Middle frontal gyrus (tissue), 1 donor: ENCODE measurements at regions not wholly inside any gene's neighbourhood (a gene's known extent, or its start where the extent isn't known, plus 50 kb on each side); places are given as distances from the start of the nearest gene placed in this dataset.

Experiments used
- DNase-seq: peaks from one replicate; pipeline ENCODE4 v3.0.0-alpha.2; 2015; ENCODE audit warnings: low spot score; ENCODE audit errors: extremely low spot score

DNA sequence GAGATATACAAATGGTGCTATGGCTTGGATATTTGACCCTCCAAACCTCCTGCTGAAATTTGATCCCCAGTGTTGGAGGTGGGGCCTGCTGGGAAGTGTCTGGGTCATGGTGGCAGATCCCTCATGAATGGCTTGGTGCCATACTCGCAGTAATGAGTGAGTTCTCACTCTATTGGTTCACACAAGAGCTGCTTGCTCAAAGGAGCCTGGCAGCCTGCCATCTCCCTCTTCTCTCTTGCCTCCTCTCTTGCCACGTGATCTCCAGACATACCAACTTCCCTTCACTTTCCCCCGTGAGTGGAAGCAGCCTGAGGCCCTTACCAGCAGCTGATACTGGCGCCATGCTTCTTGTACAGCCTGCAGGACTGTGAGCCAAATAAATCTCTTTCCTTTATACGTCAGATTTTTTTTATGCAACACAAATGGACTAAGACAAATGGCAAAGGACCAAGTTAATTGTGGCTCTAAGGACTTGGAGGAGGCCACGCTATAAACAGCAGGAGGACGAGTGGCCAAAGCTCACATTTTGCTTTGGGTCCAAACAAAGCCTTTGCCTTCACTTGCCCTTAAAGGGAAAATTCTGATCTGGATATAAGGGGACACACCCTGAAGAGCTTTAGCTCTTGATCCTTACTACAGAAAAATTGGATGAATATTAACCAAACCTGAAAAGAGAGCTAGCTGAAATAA is 214.7 kb downstream of the SS18 start:
- no peak for DNase-seq

GRCh38 chr18:25873833-25874232 is 216.6 kb downstream of the SS18 start:
- DNase-seq: no peak

GRCh38 chr18:25866331-25866730 is 224.1 kb downstream of the SS18 start:
- no peak for DNase-seq

- no peak for DNase-seq
These were observed 227.4 kb downstream of the SS18 start for GRCh38 chr18:25862881-25863600.

- no peak for DNase-seq
These were observed 236.6 kb downstream of the SS18 start for GRCh38 chr18:25853691-25854433.

DNA sequence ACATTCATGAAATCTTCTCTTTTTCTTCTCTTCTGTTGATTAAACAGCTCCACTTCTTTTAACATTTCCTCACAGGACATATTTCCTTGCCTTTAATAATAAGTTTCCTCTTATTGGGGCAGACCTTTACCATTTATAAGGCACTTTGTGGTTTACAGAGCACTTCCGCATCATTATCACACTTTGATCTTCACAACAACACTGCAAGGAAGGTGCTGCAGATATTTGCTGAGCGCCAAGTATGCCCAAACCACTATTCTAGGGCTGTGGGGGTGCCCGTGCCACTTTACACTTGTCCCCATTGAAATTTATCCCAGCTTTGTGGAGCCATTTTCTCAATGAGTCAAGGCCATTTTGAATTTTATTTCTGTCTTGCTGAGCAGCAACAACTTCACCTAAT is 246.6 kb downstream of the SS18 start:
- DNase-seq: no peak

GRCh38 chr18:25842665-25843064 is 247.7 kb downstream of the SS18 start:
- no peak for DNase-seq

GRCh38 chr18:25834061-25834460 is 256.4 kb downstream of the SS18 start:
- DNase-seq: no peak

- DNase-seq: no peak
These were observed 258.3 kb downstream of the SS18 start for GRCh38 chr18:25832001-25832604.

- no peak for DNase-seq
These were observed 259.1 kb downstream of the SS18 start for GRCh38 chr18:25831301-25831701.

GRCh38 chr18:25830787-25831186 is 259.6 kb downstream of the SS18 start:
- DNase-seq: no peak

DNA sequence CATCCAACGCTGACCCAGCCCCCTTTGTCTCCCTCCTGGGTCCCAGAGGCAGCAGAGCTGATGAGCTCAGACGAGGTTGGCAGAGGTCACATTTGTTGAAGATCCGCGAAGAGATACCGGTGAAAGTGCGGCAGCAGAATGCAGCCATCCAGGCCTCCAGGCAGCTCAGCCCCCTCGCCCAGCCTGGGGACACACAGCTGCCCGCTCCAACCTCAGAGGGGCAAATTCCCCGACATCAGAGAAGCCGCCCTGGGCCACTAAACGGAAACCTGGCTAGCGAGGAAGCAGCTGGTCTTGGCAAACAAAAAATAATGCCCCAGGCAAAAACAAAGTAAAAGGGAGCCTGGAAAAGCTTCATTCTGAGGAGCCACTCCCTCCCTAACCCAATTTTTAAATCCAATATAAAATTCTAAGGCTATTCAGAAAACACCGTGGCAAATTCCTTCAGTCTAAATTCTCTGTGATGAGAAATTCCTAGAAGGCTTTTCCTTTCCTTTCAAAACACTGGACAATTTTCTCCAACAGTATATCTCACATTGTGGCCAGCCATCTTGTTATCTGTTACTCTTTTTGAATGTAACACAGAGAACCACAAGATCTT is 262.4 kb downstream of the SS18 start:
- DNase-seq: no peak

DNA sequence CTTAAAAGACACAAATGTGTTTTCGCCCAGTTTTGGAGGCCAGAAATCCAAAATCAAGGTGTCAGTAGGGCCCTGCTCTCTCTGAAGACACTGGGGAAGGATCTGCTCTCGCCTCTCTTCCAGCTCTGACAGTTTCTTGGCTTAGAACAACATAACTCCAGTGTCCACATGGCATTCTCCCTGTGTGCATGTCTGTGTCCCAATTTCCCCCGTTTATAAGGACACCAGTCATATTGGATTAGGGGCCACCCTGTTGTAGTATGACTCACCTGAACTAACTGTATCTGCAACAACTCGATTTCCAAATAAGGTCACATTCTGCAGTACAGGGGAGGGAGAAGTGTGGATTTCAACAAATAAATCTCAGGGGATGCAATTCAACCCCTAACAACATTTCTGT is 263.2 kb downstream of the SS18 start:
- DNase-seq: no peak

DNA sequence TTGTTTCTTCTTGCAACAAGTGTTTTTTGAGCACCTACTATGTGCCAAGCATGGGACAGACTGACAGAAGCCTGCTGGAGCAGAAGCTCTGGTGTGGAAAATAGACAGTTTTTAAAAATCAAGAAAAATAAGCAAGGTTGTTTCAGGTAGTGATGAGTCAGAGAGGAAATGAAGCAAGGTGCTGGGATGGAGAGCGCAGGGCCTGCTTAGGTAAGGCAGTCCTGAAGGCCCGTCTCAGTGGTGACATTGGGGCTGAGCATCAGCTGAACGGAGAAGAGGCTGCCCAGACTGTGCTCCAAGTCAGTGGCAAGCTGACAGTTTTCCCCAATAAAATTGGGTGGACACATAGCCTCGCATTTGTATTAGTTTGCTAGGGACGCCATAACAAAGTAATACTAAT is 263.6 kb downstream of the SS18 start:
- no peak for DNase-seq

- DNase-seq: no peak
These were observed 264.2 kb downstream of the SS18 start for GRCh38 chr18:25825979-25826776.

- no peak for DNase-seq
These were observed 265.4 kb downstream of the SS18 start for GRCh38 chr18:25825056-25825455.

DNA sequence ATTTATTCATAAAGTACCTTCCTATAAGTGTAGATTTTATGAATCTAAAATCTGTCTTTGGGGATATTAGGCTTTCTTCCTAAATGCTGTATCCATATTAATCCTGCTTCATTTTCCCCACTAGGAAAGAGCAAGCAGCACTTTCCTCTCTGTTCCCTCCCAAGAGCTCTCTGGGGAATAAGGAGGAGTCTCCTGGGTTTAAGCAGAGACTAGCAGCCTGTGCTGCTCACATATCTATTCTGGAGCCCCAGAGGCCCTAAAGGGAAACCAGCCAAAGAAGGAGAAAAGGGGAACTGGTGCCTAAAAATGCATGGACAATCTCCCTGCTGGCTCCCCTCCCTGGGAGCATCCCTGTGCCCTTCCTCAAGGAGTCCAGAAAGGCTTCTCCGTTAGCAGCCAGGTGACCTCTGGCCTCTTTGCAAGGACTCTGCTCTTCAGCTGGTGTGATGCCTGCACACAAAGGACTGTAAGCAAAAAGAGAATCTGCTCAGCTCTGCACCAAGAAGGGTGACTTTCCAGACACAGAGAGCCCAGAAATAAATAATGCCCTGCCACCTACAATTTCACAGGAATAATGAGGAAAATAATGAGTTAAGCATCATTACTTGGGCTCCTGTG is 270.6 kb downstream of the SS18 start:
- DNase-seq: no peak

DNA sequence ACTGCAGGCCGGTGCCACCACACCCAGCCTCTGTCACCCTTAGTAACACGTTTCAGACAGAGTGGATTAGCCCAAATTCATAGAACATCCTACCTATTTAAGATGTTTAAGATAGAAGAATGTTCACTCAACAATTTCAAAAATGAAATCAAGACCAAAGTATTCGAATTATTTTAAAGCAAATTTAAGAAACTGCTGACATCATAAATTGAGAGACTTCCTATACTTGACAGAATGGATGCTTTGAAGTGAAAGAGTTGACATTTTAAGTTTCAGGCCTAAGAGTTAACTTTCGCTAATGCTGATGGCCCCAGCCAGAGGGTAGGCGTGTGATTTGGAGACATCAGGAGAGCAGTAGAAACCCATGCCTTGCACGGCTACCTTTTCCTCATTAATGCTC is 271.9 kb downstream of the SS18 start:
- DNase-seq: no peak

DNA sequence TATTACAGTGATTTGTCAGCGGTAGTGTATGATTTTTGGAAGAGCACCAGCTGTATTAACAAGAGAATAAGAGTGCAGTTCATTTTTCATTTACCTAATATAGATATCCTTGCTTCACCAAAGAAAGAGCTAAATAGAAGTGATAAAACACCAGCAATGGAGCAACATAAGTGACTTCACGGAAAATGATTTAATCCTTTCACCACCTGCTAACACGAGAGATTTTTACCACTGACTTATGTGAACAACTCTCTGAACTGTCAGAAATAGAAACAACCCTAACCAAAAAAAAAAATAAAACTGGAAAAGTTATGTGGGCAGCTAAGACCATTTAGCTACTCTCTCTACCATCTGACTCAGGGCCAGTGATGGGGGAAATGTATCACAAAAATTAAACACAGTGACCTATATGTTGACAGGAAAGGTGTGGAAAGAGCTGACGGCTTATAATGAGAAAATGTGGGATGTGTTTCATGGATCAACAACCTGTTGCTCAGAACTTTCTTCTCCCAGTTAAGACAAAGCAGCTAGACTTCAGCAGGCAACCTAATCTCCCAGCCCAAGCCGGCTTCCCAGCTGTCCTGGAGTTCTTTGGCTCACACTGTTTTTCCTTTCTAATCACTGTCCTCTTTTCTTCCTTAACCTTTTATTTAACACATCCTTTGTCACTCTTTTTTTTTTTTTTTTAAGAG is 272.7 kb downstream of the SS18 start:
- no peak for DNase-seq

- DNase-seq: no peak
These were observed 274.8 kb downstream of the SS18 start for GRCh38 chr18:25815659-25816058.
